Activated T-helper 2 cell treated with anti-CD3 and anti-CD28 coated beads, Interferon-gamma antibody, Interleukin-2, Interleukin-4, amounts not matched to agents 10 μg/mL and 5 μg/mL and 100 μg/mL, durations not matched to agents 14 hours and 24 hours and 36 hours (primary cell): ENCODE measurements at regions not wholly inside any gene's neighbourhood (a gene's known extent, or its start where the extent isn't known, plus 50 kb on each side); places are given as distances from the start of the nearest gene placed in this dataset.
"Not testable (repeated sequence)": the region's sequence is repeated elsewhere in the genome, so short reads cannot be mapped to it uniquely, and the experiment has no call there.

Experiments
- DNase-seq: peaks from one replicate; pipeline ENCODE4 v3.0.0; 2021; ENCODE audit warnings: low spot score
- H3K27ac Mint-ChIP-seq: one replicate; pipeline ENCODE4 v1.8.0; 2021; ENCODE audit warnings: mixed read lengths
- H3K27me3 Mint-ChIP-seq: one replicate; pipeline ENCODE4 v1.8.0; 2021; ENCODE audit warnings: low read depth, mixed read lengths
- H3K36me3 Mint-ChIP-seq: one replicate; pipeline ENCODE4 v1.8.0; 2021; ENCODE audit warnings: low read depth, mixed read lengths
- H3K4me1 Mint-ChIP-seq: one replicate; pipeline ENCODE4 v1.8.0; 2021; ENCODE audit warnings: low read depth, mixed read lengths
- H3K4me3 Mint-ChIP-seq: one replicate; pipeline ENCODE4 v1.8.0; 2021; ENCODE audit warnings: low read depth, mild to moderate bottlenecking, moderate library complexity, mixed read lengths
- H3K9me3 Mint-ChIP-seq: one replicate; pipeline ENCODE4 v1.8.0; 2021; ENCODE audit warnings: mixed read lengths
- intact Hi-C: fragments of 100-400 bp; cut with micrococcal nuclease; formaldehyde crosslinking; loops from one replicate; pipeline ENCODE4 v1.15.1; 2023

GRCh38 chr17:21507806-21508205, 131.6 kb downstream of the KCNJ12 start:
- DNase-seq, H3K9me3 Mint-ChIP-seq, H3K4me3 Mint-ChIP-seq, H3K36me3 Mint-ChIP-seq, H3K27ac Mint-ChIP-seq, intact Hi-C loops: not testable (repeated sequence)
- Mint-ChIP-seq H3K27me3 (peaks cover 36% of the 10 kb centered on the region), H3K4me1 (peaks cover 14% of the 10 kb centered on the region)

- H3K4me3 Mint-ChIP-seq, result no peak overlapping the region
Measured at GRCh38 chr17:21508211-21508610, 132.1 kb downstream of the KCNJ12 start.

GRCh38 chr17:21509356-21509755, 133.2 kb downstream of the KCNJ12 start:
- Mint-ChIP-seq H3K27me3 (peaks cover 42% of the 10 kb centered on the region), H3K4me1 (peaks cover 14% of the 10 kb centered on the region)
- H3K27ac Mint-ChIP-seq, intact Hi-C loops, H3K4me3 Mint-ChIP-seq, DNase-seq, H3K9me3 Mint-ChIP-seq, H3K36me3 Mint-ChIP-seq: not testable (repeated sequence)

More at GRCh38 chr17:21508211-21508610, 132.1 kb downstream of the KCNJ12 start:
- Mint-ChIP-seq H3K36me3 (no peaks in the 10 kb centered on the region), H3K27me3 (peaks cover 36% of the 10 kb centered on the region), H3K9me3 (no peaks in the 10 kb centered on the region), H3K27ac (no peak overlapping the region), H3K4me1 (peaks cover 14% of the 10 kb centered on the region)
- intact Hi-C loops, result no loop called here
- DNase-seq, result no peak

- intact Hi-C loops, result loop anchor here (1.0 kb wide), 1 partner anchor 54 kb away; no protein-coding TSS in a partner anchor
- Mint-ChIP-seq H3K9me3 (no peaks in the 10 kb centered on the region), H3K4me3 (peak overlapping the region; percentile 54), H3K27ac (no peak overlapping the region), H3K36me3 (no peaks in the 10 kb centered on the region), H3K4me1 (peaks cover 14% of the 10 kb centered on the region), H3K27me3 (peaks cover 52% of the 10 kb centered on the region)
- DNase-seq, result no peak
Measured at GRCh38 chr17:21510686-21511362, 134.7 kb downstream of the KCNJ12 start.

- peak; percentile 43 for DNase-seq
- H3K4me1 Mint-ChIP-seq, result peaks cover 14% of the 10 kb centered on the region
- intact Hi-C loops, result loop anchor here (1.0 to 2.0 kb wide), 2 partner anchors 54 to 393 kb away; no protein-coding TSS in a partner anchor
- H3K9me3 Mint-ChIP-seq, result no peaks in the 10 kb centered on the region
- peak overlapping the region; percentile 54 for H3K4me3 Mint-ChIP-seq
- no peak overlapping the region for H3K27ac Mint-ChIP-seq
- H3K27me3 Mint-ChIP-seq, result peaks cover 57% of the 10 kb centered on the region
- no peaks in the 10 kb centered on the region for H3K36me3 Mint-ChIP-seq
Measured at GRCh38 chr17:21511363-21512195, 135.4 kb downstream of the KCNJ12 start.

- peaks cover 14% of the 10 kb centered on the region for H3K4me1 Mint-ChIP-seq
- intact Hi-C loops, result loop anchor here (1.0 to 2.0 kb wide), 2 partner anchors 232 to 394 kb away; no protein-coding TSS in a partner anchor
- H3K36me3 Mint-ChIP-seq, result no peaks in the 10 kb centered on the region
- no peak for DNase-seq
- no peaks in the 10 kb centered on the region for H3K9me3 Mint-ChIP-seq
- H3K27me3 Mint-ChIP-seq, result peaks cover 60% of the 10 kb centered on the region
- H3K4me3 Mint-ChIP-seq, result no peak overlapping the region
- H3K27ac Mint-ChIP-seq, result no peak overlapping the region
Measured at GRCh38 chr17:21512307-21513011, 136.3 kb downstream of the KCNJ12 start.

GRCh38 chr17:21513012-21513570, 136.9 kb downstream of the KCNJ12 start:
- no peaks in the 10 kb centered on the region for H3K9me3 Mint-ChIP-seq
- no peaks in the 10 kb centered on the region for H3K36me3 Mint-ChIP-seq
- peaks cover 64% of the 10 kb centered on the region for H3K27me3 Mint-ChIP-seq
- peaks cover 14% of the 10 kb centered on the region for H3K4me1 Mint-ChIP-seq
- no peak overlapping the region for H3K4me3 Mint-ChIP-seq
- H3K27ac Mint-ChIP-seq, result no peak overlapping the region
- intact Hi-C loops, result loop anchor here (1.0 to 2.0 kb wide), 2 partner anchors 233 to 394 kb away; no protein-coding TSS in a partner anchor
- peak; percentile 58 for DNase-seq

GRCh38 chr17:21514567-21514966, 138.4 kb downstream of the KCNJ12 start:
- H3K27ac Mint-ChIP-seq, H3K4me3 Mint-ChIP-seq, H3K9me3 Mint-ChIP-seq, H3K36me3 Mint-ChIP-seq, intact Hi-C loops, DNase-seq: not testable (repeated sequence)
- Mint-ChIP-seq H3K27me3 (peaks cover 66% of the 10 kb centered on the region), H3K4me1 (peaks cover 14% of the 10 kb centered on the region)

- DNase-seq, result no peak
- Mint-ChIP-seq H3K9me3 (no peaks in the 10 kb centered on the region), H3K4me3 (no peak overlapping the region), H3K4me1 (no peaks in the 10 kb centered on the region), H3K27ac (no peak overlapping the region), H3K36me3 (no peaks in the 10 kb centered on the region), H3K27me3 (peaks cover 44% of the 10 kb centered on the region)
- intact Hi-C loops, result no loop called here
Measured at GRCh38 chr17:21517538-21518293, 141.6 kb downstream of the KCNJ12 start.

- intact Hi-C loops, result no loop called here
- no peak overlapping the region for H3K27ac Mint-ChIP-seq
- no peaks in the 10 kb centered on the region for H3K9me3 Mint-ChIP-seq
- H3K36me3 Mint-ChIP-seq, result no peaks in the 10 kb centered on the region
- no peak for DNase-seq
- H3K4me1 Mint-ChIP-seq, result no peaks in the 10 kb centered on the region
- no peak overlapping the region for H3K4me3 Mint-ChIP-seq
- peaks cover 17% of the 10 kb centered on the region for H3K27me3 Mint-ChIP-seq
Measured at GRCh38 chr17:21522755-21523336, 146.7 kb downstream of the KCNJ12 start.

GRCh38 chr17:21523497-21524210, 147.5 kb downstream of the KCNJ12 start:
- H3K4me3 Mint-ChIP-seq, result no peak overlapping the region
- H3K4me1 Mint-ChIP-seq, result no peaks in the 10 kb centered on the region
- DNase-seq, result no peak
- peaks cover 10% of the 10 kb centered on the region for H3K27me3 Mint-ChIP-seq
- no peaks in the 10 kb centered on the region for H3K9me3 Mint-ChIP-seq
- intact Hi-C loops, result no loop called here
- H3K36me3 Mint-ChIP-seq, result no peaks in the 10 kb centered on the region
- no peak overlapping the region for H3K27ac Mint-ChIP-seq
